GM12878 (cell line): ENCODE measurements at regions not wholly inside any gene's neighbourhood (a gene's known extent, or its start where the extent isn't known, plus 50 kb on each side); places are given as distances from the start of the nearest gene placed in this dataset.

Experiments used
- ATAC-seq: fragments of 200-7000 bp; cut with Tn5 transposase; 3 replicates; pipeline ENCODE4 v1.9.1; 2020; ENCODE audit warnings: mild to moderate bottlenecking, moderate library complexity
- BruUV-seq: library from RNA; stranded (reverse); fragments of 400-500 nt; replicated peaks from 2 replicates; lab custom pipeline; 2021; lab: Mats Ljungman, UMichigan
- CTCF ChIA-PET: fragments of 300-600 bp; sonication (Branson Sonifier 250); formaldehyde crosslinking; extraction: SDS; loops from one replicate; lab custom pipeline; 2021; ENCODE audit warnings: inconsistent platforms; lab: Yijun Ruan, JAX
- POLR2A ChIA-PET: fragments of 350-600 bp; formaldehyde crosslinking; extraction: SDS; loops from one replicate; lab custom pipeline; 2021; ENCODE audit warnings: inconsistent platforms; lab: Charles Lee
- RAD21 ChIA-PET: fragments of 300-600 bp; sonication (Branson Sonifier 250); formaldehyde crosslinking; loops from one replicate; lab custom pipeline; 2023; ENCODE audit warnings: antibody characterized with exemption; ENCODE audit not compliant: unreplicated experiment; lab: Charles Lee
- SMC1A ChIA-PET: fragments of 300-600 bp; sonication (Branson Sonifier 250); formaldehyde crosslinking; loops from one replicate; lab custom pipeline; 2023; ENCODE audit not compliant: unreplicated experiment, uncharacterized antibody; lab: Charles Lee
- DNase-seq: peaks from one replicate; pipeline ENCODE4 v3.0.0-alpha.2; 2011; ENCODE audit warnings: low read depth, low spot score
- FAIRE-seq: peaks from 3 replicates; lab custom pipeline; 2011; peaks lifted over from hg19 to GRCh38; lab: Jason Lieb, UNC
- H2AFZ ChIP-seq: 2 replicates; pipeline ENCODE4 v1.6.0; 2011; ENCODE audit warnings: low read depth, low read length, control low read depth; ENCODE audit not compliant: control insufficient read depth
- H3K27ac ChIP-seq: 2 replicates; pipeline ENCODE4 v1.5.1; 2011; ENCODE audit warnings: control low read depth; ENCODE audit not compliant: control insufficient read depth, insufficient read depth
- H3K27me3 ChIP-seq, 2 experiments: replicated peaks in 1 of 2; 2 replicates each; pipeline versions ENCODE4 v1.6.0 to v1.6.1; 2011; ENCODE audit warnings: low read length in 1 of 2; ENCODE audit not compliant: control insufficient read depth in 2 of 2, insufficient read depth in 2 of 2
- H3K36me3 ChIP-seq, 2 experiments: 2 replicates each; pipeline ENCODE4 v1.5.1; 2011; ENCODE audit warnings: low read length in 1 of 2; ENCODE audit not compliant: control insufficient read depth in 2 of 2, insufficient read depth in 2 of 2
- H3K4me1 ChIP-seq: 2 replicates; pipeline ENCODE4 v1.6.1; 2011; ENCODE audit warnings: mild to moderate bottlenecking, low read length, moderate library complexity, mixed read lengths; ENCODE audit not compliant: control insufficient read depth, insufficient read depth
- H3K4me2 ChIP-seq: 2 replicates; pipeline ENCODE4 v1.6.0; 2011; ENCODE audit warnings: control low read depth; ENCODE audit not compliant: control insufficient read depth, insufficient read depth
- H3K4me3 ChIP-seq: fragments of 200-600 bp; sonication (generic); 2 replicates; pipeline ENCODE4 v1.5.1; 2016
- H3K79me2 ChIP-seq: 2 replicates; pipeline ENCODE4 v1.6.0; 2011; ENCODE audit warnings: low read length; ENCODE audit not compliant: control insufficient read depth, insufficient read depth
- H3K9ac ChIP-seq: 2 replicates; pipeline ENCODE4 v1.8.0; 2011; ENCODE audit warnings: low read length, control low read depth, mixed read lengths; ENCODE audit not compliant: control insufficient read depth, insufficient read depth
- H3K9me3 ChIP-seq: replicated peaks from 3 replicates; pipeline ENCODE4 v1.5.1; 2011; ENCODE audit warnings: mild to moderate bottlenecking, low read length; ENCODE audit not compliant: control insufficient read depth, insufficient read depth
- H4K20me1 ChIP-seq: 2 replicates; pipeline ENCODE4 v1.6.0; 2011; ENCODE audit not compliant: control insufficient read depth, insufficient read depth
- EZH2 ChIP-seq: IDR thresholded peaks from 2 replicates; pipeline ENCODE4 v1.6.1; 2012; ENCODE audit warnings: low read depth, mild to moderate bottlenecking, control low read depth, inconsistent platforms, low read length, borderline replicate concordance; ENCODE audit not compliant: control insufficient read depth
- FOXM1 ChIP-seq: IDR thresholded peaks from 2 replicates; pipeline ENCODE4 v1.6.1; 2012; ENCODE audit warnings: low read depth, mild to moderate bottlenecking, inconsistent platforms, low read length, moderate library complexity
- GATAD2B ChIP-seq: fragments of 450-650 bp; conservative IDR thresholded peaks from 2 replicates; pipeline ENCODE4 v1.6.1; 2017; ENCODE audit warnings: low read depth, mild to moderate bottlenecking, moderate library complexity
- KLF5 ChIP-seq: fragments of 450-650 bp; IDR thresholded peaks from 2 replicates; pipeline ENCODE4 v1.6.1; 2014; ENCODE audit warnings: mild to moderate bottlenecking; ENCODE audit not compliant: partially characterized antibody
- SIX5 ChIP-seq: IDR thresholded peaks from 2 replicates; pipeline ENCODE4 v1.6.1; 2011; ENCODE audit warnings: mild to moderate bottlenecking, low read depth, low read length, moderate library complexity; ENCODE audit not compliant: severe bottlenecking
- YY1 ChIP-seq: IDR thresholded peaks from 2 replicates; pipeline ENCODE4 v1.6.1; 2011; ENCODE audit warnings: low read depth, mild to moderate bottlenecking, low read length
- ZNF217 ChIP-seq: fragments of 450-650 bp; IDR thresholded peaks from 2 replicates; pipeline ENCODE4 v1.6.1; 2017; ENCODE audit warnings: antibody characterized with exemption, mild to moderate bottlenecking
- ZNF274 ChIP-seq: IDR thresholded peaks from one replicate; pipeline ENCODE4 v1.8.0; 2011; ENCODE audit not compliant: insufficient read length, insufficient read depth
- WGBS: methylation state at CpG from one replicate; pipeline ENCODE4 v1.1.6; 2016; ENCODE audit warnings: low lambda C conversion rate; ENCODE audit not compliant: insufficient replicate concordance, insufficient coverage; ENCODE audit errors: missing lambda C conversion rate; 5-methylcytosine and 5-hydroxymethylcytosine counted together
- in situ Hi-C: fragments of 300-500 bp; cut with MboI; formaldehyde crosslinking; loops from 9 replicates; pipeline ENCODE4 v1.14.3; 2018; ENCODE audit warnings: mixed read lengths
- intact Hi-C: fragments of 100-400 bp; cut with micrococcal nuclease; formaldehyde crosslinking; loops from one replicate; pipeline ENCODE4 v1.14.2; 2022; ENCODE audit not compliant: unreplicated experiment
- TF ChIP-seq, protein P1 (sequence below): fragments of 450-650 bp; formaldehyde crosslinking; IDR thresholded peaks from 2 replicates; pipeline ENCODE4 v1.4.0; 2020; ENCODE audit warnings: mild to moderate bottlenecking, moderate library complexity
- TF ChIP-seq, protein P2 (sequence below): fragments of 450-650 bp; IDR thresholded peaks from 2 replicates; pipeline ENCODE4 v1.6.1; 2017; ENCODE audit warnings: mild to moderate bottlenecking, moderate library complexity
- TF ChIP-seq, protein P3 (sequence below): fragments of 450-650 bp; IDR thresholded peaks from 2 replicates; pipeline ENCODE4 v1.6.1; 2017; ENCODE audit warnings: mild to moderate bottlenecking, low read depth, inconsistent platforms; ENCODE audit not compliant: poor library complexity, severe bottlenecking
- TF ChIP-seq, protein P4 (sequence below): fragments of 150-350 bp; IDR thresholded peaks from 2 replicates; pipeline ENCODE4 v1.6.1; 2014; ENCODE audit warnings: mild to moderate bottlenecking, low read depth, low read length

DNA sequence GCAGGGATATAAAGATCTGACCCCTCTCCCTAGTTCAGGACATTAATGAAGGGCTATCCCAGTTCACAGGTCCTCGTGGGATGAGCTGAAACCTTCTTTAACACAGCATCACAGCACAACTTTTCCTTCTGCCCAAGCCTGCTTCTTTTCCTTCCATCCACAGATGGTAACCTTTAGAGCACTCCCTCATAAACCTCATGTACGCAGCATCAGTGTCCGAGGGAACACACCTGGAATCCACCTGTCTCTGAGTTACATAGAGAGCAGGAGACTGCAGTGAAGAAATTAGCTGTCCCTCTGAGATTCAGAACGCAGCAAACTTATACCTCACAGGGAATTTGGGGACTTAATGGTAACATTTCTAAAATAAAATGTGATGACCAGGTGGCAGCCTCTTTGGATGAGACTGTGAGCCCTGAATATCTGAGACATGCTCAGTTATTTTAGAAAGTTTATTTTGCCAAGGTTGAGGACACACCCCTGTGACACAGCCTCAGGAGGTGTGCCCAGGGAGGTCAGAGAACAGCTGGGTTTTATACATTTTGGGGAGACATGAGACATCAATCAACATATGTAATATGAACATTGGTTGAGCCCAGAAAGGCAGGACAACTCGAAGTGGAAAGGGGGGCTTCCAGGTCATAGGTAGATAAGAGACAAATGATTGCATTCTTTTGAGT lies 73.8 kb upstream of the PACRGL start:
- Histone ChIP-seq H2AFZ (no peak overlapping the region), H3K4me2 (no peak overlapping the region), H3K4me3 (no peak overlapping the region), H3K27me3 (no peaks in the 10 kb centered on the region), H3K9me3 (no peaks in the 10 kb centered on the region), H3K27ac (no peak overlapping the region), H3K79me2 (no peaks in the 10 kb centered on the region), H4K20me1 (no peaks in the 10 kb centered on the region), H3K36me3 (no peaks in the 10 kb centered on the region), H3K4me1 (no peaks in the 10 kb centered on the region), H3K9ac (no peak overlapping the region)
- ChIA-PET SMC1A (no interaction called here), CTCF (no interaction called here), POLR2A (interaction anchor here (0.6 kb wide), 1 partner anchor 522 kb away, joined by 4 read pairs; no protein-coding TSS in a partner anchor), RAD21 (no interaction called here)
- intact Hi-C loops, result no loop called here
- no peak for FAIRE-seq
- no TSS peak for BruUV-seq
- ATAC-seq, result no peak
- DNase-seq, result no peak
- WGBS, result 3% methylated on average over 5 of the region's 5 CpGs
- in situ Hi-C loops, result no loop called here
- TF ChIP-seq GATAD2B, result no peak
- TF ChIP-seq, protein P1, sequence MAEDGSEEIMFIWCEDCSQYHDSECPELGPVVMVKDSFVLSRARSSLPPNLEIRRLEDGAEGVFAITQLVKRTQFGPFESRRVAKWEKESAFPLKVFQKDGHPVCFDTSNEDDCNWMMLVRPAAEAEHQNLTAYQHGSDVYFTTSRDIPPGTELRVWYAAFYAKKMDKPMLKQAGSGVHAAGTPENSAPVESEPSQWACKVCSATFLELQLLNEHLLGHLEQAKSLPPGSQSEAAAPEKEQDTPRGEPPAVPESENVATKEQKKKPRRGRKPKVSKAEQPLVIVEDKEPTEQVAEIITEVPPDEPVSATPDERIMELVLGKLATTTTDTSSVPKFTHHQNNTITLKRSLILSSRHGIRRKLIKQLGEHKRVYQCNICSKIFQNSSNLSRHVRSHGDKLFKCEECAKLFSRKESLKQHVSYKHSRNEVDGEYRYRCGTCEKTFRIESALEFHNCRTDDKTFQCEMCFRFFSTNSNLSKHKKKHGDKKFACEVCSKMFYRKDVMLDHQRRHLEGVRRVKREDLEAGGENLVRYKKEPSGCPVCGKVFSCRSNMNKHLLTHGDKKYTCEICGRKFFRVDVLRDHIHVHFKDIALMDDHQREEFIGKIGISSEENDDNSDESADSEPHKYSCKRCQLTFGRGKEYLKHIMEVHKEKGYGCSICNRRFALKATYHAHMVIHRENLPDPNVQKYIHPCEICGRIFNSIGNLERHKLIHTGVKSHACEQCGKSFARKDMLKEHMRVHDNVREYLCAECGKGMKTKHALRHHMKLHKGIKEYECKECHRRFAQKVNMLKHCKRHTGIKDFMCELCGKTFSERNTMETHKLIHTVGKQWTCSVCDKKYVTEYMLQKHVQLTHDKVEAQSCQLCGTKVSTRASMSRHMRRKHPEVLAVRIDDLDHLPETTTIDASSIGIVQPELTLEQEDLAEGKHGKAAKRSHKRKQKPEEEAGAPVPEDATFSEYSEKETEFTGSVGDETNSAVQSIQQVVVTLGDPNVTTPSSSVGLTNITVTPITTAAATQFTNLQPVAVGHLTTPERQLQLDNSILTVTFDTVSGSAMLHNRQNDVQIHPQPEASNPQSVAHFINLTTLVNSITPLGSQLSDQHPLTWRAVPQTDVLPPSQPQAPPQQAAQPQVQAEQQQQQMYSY (CRISPR knock-in tag), result no peak
- no peak for TF ChIP-seq FOXM1
- no peak for TF ChIP-seq EZH2
- no peak for TF ChIP-seq ZNF274
- no peak for TF ChIP-seq ZNF217
- no peak for TF ChIP-seq YY1
- TF ChIP-seq SIX5, result no peak
- TF ChIP-seq, protein P2, sequence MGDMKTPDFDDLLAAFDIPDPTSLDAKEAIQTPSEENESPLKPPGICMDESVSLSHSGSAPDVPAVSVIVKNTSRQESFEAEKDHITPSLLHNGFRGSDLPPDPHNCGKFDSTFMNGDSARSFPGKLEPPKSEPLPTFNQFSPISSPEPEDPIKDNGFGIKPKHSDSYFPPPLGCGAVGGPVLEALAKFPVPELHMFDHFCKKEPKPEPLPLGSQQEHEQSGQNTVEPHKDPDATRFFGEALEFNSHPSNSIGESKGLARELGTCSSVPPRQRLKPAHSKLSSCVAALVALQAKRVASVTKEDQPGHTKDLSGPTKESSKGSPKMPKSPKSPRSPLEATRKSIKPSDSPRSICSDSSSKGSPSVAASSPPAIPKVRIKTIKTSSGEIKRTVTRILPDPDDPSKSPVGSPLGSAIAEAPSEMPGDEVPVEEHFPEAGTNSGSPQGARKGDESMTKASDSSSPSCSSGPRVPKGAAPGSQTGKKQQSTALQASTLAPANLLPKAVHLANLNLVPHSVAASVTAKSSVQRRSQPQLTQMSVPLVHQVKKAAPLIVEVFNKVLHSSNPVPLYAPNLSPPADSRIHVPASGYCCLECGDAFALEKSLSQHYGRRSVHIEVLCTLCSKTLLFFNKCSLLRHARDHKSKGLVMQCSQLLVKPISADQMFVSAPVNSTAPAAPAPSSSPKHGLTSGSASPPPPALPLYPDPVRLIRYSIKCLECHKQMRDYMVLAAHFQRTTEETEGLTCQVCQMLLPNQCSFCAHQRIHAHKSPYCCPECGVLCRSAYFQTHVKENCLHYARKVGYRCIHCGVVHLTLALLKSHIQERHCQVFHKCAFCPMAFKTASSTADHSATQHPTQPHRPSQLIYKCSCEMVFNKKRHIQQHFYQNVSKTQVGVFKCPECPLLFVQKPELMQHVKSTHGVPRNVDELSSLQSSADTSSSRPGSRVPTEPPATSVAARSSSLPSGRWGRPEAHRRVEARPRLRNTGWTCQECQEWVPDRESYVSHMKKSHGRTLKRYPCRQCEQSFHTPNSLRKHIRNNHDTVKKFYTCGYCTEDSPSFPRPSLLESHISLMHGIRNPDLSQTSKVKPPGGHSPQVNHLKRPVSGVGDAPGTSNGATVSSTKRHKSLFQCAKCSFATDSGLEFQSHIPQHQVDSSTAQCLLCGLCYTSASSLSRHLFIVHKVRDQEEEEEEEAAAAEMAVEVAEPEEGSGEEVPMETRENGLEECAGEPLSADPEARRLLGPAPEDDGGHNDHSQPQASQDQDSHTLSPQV, result no peak
- no peak for TF ChIP-seq KLF5
- TF ChIP-seq, protein P3, sequence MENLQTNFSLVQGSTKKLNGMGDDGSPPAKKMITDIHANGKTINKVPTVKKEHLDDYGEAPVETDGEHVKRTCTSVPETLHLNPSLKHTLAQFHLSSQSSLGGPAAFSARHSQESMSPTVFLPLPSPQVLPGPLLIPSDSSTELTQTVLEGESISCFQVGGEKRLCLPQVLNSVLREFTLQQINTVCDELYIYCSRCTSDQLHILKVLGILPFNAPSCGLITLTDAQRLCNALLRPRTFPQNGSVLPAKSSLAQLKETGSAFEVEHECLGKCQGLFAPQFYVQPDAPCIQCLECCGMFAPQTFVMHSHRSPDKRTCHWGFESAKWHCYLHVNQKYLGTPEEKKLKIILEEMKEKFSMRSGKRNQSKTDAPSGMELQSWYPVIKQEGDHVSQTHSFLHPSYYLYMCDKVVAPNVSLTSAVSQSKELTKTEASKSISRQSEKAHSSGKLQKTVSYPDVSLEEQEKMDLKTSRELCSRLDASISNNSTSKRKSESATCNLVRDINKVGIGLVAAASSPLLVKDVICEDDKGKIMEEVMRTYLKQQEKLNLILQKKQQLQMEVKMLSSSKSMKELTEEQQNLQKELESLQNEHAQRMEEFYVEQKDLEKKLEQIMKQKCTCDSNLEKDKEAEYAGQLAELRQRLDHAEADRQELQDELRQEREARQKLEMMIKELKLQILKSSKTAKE, result no peak
- TF ChIP-seq, protein P4, sequence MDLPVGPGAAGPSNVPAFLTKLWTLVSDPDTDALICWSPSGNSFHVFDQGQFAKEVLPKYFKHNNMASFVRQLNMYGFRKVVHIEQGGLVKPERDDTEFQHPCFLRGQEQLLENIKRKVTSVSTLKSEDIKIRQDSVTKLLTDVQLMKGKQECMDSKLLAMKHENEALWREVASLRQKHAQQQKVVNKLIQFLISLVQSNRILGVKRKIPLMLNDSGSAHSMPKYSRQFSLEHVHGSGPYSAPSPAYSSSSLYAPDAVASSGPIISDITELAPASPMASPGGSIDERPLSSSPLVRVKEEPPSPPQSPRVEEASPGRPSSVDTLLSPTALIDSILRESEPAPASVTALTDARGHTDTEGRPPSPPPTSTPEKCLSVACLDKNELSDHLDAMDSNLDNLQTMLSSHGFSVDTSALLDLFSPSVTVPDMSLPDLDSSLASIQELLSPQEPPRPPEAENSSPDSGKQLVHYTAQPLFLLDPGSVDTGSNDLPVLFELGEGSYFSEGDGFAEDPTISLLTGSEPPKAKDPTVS, result no peak
